ENCODE measurements at regions not wholly inside any gene's neighbourhood (a gene's known extent, or its start where the extent isn't known, plus 50 kb on each side); places are given as distances from the start of the nearest gene placed in this dataset.
"Not testable (repeated sequence)": the region's sequence is repeated elsewhere in the genome, so short reads cannot be mapped to it uniquely, and the experiment has no call there.

- DNase-seq, result no peak
Measured at GRCh38 chr2:67713376-67713775, 316.2 kb downstream of the ETAA1 start.

- no peak for DNase-seq
Measured at GRCh38 chr2:67716895-67717396, 319.8 kb downstream of the ETAA1 start.

DNA sequence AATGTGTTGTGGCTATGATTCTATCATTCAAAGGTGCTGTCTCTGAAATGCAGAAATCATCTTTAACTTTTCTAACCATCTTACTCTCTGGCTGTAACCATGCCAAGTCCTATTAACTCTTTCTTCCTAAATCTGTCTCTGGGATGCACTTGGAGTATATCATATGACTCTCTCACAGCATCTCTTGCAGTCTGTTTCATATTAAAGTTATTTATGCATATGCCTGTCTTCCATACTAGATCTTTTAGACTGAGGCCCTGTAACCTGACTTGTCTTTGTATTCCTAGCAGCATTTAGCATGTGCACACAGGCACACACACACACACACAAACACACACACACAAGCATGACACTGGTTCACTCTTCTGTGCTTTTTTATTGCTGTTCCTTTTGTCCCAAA lies 320.6 kb downstream of the ETAA1 start:
- no peak for DNase-seq

DNA sequence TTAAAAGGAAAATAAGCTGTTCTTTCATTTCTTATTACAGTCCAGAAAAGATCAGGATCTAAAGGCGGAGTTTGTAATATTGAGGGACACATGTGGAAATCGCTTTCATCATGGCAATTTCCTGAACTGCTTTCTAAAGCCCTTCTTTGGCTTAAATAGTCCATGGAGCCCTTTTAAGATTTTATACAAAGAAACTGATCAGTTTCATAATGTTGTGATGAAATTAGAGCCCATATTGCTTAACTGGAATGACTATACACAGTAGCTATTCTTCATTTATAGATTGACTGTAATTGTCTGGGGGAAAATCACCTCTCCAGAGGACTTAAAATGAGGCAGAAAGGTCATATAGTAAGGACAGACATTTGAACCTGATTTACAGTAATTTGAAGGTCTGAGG lies 322.2 kb downstream of the ETAA1 start:
- DNase-seq, result no peak

- DNase-seq, result no peak
Measured at GRCh38 chr2:67721516-67721915, 324.4 kb downstream of the ETAA1 start.

GRCh38 chr2:67724261-67724660 lies 327.1 kb downstream of the ETAA1 start:
- no peak for DNase-seq

DNA sequence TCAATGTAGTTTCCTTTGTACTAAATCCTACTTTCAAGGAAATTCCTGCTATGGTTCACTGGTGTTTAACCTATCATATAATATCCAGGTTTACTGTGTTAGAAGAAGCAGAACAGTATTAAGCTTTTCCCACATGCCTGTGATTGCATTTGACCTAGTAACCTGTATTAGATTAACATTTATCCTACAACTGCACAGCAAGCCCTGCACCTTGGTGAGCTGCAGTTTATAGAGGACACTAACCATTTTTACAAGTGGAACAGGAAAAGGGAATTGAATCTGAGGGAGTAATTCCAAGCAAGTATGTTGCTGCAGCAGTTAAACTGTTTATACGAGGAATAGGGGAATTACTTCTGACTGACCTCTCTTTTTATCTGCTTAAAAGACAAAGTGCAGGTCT lies 328.6 kb downstream of the ETAA1 start:
- DNase-seq, result no peak

GRCh38 chr2:67726416-67726815 lies 329.3 kb downstream of the ETAA1 start:
- no peak for DNase-seq

DNA sequence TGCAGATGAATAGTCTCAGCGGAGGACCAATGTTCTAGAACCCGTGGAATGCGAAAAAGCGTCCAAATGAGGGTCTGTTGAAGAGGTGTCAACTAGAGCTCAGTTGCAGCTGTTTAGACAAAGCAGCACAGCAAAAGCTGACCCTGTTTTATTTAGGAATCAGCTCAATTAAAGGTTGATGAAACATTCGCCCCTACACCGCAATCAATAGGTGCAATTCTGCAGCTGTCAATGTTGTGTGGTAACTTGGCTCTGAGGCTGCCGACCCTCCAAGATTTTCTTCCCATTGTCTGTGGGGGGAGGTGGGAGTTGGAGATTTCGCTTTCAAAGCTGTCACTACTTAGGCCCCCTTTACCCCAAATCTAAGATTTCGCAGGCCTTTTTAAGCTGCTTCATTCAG lies 330.0 kb downstream of the ETAA1 start:
- no peak for DNase-seq

GRCh38 chr2:67727623-67728022 lies 330.5 kb downstream of the ETAA1 start:
- DNase-seq, result no peak

GRCh38 chr2:67729474-67729873 lies 332.3 kb downstream of the ETAA1 start:
- no peak for DNase-seq

DNA sequence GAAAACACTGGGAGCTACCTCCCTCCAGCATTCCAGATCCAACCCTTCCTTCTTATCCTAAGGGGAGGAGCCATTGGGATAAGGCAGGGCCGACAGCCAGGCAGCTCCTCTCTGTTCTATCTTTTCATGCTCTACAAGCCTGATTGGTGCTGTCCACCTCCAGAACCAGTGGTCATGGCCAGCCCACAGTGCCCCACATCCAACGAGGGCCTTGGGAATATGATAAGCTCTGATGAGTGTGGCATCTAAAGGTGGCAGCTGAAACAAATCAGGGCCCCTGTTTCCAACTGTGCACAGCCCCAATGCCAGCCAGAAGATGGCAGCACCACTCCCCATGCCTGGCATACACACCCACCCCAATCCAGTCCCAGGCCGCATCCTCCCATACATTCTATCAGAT lies 329.3 kb downstream of the C1D start:
- no peak for DNase-seq

GRCh38 chr2:67752199-67752598 lies 310.6 kb downstream of the C1D start:
- no peak for DNase-seq

DNA sequence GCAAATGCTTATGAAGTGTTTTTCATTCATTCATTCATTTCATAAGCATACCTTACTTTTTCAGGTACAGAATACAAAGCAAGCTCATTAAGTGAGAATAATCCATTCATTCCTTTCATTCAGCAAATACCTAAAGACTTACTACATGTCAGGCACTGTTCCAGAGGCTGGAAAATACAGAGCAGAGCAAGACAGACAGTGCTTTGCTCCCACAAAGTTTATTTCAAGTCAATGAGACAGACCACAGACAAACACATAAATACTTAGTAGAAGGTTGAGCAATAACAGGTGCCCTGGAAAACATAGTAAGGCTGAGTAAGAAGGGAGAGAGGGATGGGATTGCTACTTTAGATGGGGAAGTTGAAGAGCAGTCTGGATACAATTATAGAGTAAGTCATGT lies 309.8 kb downstream of the C1D start:
- DNase-seq, result no peak

DNA sequence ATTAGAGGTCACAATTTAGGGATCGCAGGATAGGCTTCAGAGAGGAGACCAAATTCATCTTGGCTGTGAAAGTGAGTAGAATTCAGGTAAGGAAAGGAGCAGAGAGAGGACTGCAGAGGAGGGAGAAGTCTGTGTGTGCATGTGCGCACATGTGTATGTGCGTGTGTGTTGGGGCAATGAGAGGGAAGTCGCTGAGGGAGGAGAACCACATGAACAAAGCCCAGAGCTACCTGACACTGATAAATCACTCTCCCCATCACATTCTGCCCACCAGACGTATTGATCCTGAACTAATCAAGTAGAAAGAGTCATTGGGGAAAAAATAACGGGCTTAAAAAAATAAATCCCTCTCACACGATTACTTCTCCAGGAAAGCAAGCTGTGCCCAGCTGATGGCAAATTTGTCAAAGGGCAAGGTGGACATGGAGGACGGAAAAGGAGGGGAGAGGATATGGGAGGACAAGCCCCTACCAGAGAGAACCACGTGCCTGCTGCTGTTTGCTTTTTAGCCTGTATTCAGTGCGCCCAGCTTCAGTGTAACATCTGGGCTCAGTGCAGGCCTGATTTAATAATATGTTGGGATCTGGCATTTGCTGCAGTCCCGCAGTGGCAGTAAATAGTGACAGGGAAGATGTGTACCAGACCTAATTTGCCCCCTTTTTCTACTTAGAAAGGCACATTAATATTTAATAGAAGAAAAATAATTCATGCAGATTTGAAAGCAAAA lies 307.5 kb downstream of the C1D start:
- no peak for DNase-seq

GRCh38 chr2:67760995-67761394 lies 301.8 kb downstream of the C1D start:
- no peak for DNase-seq

- no peak for DNase-seq
Measured at GRCh38 chr2:67771380-67771779, 291.4 kb downstream of the C1D start.

GRCh38 chr2:67772216-67773170 lies 290.3 kb downstream of the C1D start:
- no peak for DNase-seq

DNA sequence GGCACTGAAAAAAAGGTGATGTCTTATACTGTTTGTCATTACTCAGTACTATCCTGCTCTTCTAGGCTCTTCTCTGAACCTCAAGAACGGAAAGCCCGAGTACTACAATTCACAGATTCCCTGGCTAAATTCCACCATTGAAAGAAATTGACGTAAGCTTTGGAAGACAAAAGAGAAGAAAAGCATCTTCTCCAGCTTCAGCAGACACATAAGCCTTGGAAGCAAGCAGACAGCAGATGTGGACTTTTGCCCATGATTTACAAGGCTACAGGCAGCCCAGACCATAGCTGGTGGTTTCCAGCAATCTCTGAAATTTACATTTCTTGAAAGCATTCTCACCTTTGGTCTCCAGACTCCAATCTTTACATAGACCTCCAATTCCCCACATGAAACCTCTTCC lies 289.0 kb downstream of the C1D start:
- no peak for DNase-seq

DNA sequence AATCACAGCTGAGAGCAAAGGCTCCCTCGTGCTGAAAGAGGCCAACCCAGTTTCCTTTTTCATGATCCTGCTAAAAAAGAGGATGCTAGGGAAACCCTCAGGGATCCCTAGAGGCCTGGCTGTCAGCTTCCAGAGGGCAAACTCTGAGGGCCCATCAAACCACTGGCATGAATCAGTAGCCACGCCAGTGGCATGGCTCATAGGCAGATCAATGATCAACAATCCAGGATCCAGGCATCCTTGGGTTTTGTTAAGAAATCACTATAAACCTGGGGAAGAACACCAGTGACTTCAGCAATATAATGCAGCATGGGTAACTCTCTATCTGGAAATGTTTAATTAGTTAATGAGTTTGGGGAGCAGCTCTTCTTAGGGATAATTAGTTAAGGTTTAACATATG lies 286.5 kb downstream of the C1D start:
- no peak for DNase-seq

DNA sequence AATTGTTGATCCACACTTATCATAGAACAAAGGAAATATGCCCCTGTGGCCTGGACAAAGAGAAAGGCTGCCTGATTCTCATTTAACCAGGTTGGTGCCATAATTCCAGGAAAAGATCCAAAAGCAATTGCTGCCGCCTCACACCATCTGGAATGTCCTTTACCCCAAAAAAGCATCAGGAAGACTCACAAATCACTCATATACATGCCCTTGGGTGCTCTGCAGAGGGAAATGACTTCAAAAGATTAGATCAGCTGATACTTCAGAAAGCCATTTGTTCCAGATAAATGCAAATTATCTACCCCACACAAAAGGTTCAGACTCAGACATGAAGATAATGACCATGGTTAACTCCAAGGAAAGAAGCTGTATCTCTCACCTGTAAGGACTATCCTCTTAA lies 285.8 kb downstream of the C1D start:
- DNase-seq, result no peak

DNA sequence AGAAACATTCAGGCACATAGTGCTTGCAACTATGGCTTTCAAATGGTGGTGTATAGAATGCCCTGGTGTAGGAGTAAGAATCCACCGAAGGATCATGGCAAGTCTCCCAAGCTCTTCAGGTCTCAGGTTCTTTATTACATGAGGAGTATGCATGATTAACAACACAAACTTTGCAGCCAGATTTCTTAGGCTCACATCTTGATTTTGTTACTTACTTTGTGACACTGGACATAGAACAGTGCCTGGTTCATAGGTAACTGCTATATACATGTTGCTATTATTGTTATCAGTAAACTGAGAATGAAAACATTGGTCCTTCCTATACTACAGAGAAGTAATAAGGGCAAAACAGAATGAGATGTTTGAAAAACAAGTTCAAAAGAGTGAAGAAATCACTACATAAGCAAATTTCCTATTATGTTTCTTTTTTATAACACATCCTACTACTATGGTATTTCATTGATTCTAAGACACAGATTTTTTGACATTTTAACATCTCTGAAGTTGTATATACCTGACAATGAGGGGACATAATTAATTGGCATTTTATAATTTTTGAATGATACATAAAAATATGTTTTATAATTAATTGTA lies 284.9 kb downstream of the C1D start:
- DNase-seq, result no peak

DNA sequence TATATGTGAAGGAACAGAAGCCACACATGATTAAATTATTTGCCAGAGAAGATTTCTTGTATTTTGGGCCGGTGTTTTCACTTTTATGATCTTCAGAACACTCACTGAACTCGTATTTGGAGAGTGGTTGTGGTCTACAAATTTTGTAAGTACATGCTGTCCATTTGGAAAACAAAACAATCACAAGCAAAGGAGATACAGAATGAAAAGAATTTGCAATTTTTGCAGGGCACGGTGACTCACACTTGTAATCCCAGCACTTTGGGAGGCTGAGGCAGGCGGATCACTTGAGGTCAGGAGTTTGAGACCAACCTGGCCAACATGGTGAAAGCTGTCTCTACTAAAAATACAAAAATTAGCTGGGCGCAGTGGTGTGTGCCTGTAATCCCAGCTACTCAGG lies 282.0 kb downstream of the C1D start:
- not testable (repeated sequence) for DNase-seq

GRCh38 chr2:67782443-67782842 lies 280.4 kb downstream of the C1D start:
- DNase-seq, result no peak

Measured in inflammatory macrophage treated with lipopolysaccharide for 4 hours (primary cell).